Thyroid gland (tissue), 4 donors: ENCODE measurements at regions not wholly inside any gene's neighbourhood (a gene's known extent, or its start where the extent isn't known, plus 50 kb on each side); places are given as distances from the start of the nearest gene placed in this dataset.

Experiments
- DNase-seq, 2 donors: peaks; one replicate each; pipeline ENCODE4 v3.0.0-alpha.2; 2019
- H3K27ac ChIP-seq, 3 donors: fragments of 200-600 bp; sonication (generic); 1 replicate in 2 of 3; 2 replicates in 1 of 3; pipeline ENCODE4 v1.5.1; 2016 to 2019; ENCODE audit warnings: mild to moderate bottlenecking in 1 of 3, moderate library complexity in 1 of 3
- H3K27me3 ChIP-seq: fragments of 200-600 bp; sonication (generic); one replicate; pipeline ENCODE4 v1.5.1; 2019
- H3K36me3 ChIP-seq, 2 donors: fragments of 200-600 bp; sonication (generic); one replicate each; pipeline ENCODE4 v1.5.1; 2016 to 2019
- H3K4me1 ChIP-seq, 2 donors: fragments of 200-600 bp; sonication (generic); one replicate each; pipeline ENCODE4 v1.5.1; 2017 to 2019
- H3K4me3 ChIP-seq, 3 donors: fragments of 200-600 bp; sonication (generic); replicated peaks in 1 of 3; 1 replicate in 2 of 3; 2 replicates in 1 of 3; pipeline ENCODE4 v1.5.1; 2016; ENCODE audit warnings: mild to moderate bottlenecking in 1 of 3
- H3K9me3 ChIP-seq: fragments of 200-600 bp; sonication (generic); one replicate; pipeline ENCODE4 v1.5.1; 2017
- CTCF ChIP-seq, 6 experiments: fragments of 200-600 bp in 3 of 6; fragments of 450-650 bp in 3 of 6; sonication (generic) in 3 of 6; IDR thresholded peaks; one replicate each; pipeline ENCODE4 v1.5.1; 2016 to 2019; ENCODE audit warnings: antibody characterized with exemption in 6 of 6, mild to moderate bottlenecking in 2 of 6, inconsistent platforms in 1 of 6, moderate library complexity in 1 of 6
- POLR2A ChIP-seq, 2 donors: fragments of 450-650 bp; IDR thresholded peaks; one replicate each; pipeline ENCODE4 v1.6.1; 2017; ENCODE audit warnings: antibody characterized with exemption in 2 of 2, mild to moderate bottlenecking in 2 of 2, moderate library complexity in 1 of 2
- WGBS, 2 donors: methylation state at CpG; one replicate each; pipeline ENCODE4 v1.1.5; 2017; 5-methylcytosine and 5-hydroxymethylcytosine counted together
- intact Hi-C: fragments of 100-400 bp; cut with DNase I; formaldehyde crosslinking; loops from one replicate; pipeline ENCODE4 v1.15.1; 2023

GRCh38 chr5:54639621-54640020 is 122.1 kb downstream of the SNX18 start:
- Histone ChIP-seq H3K27ac (no peak overlapping the region), H3K4me1 (peaks cover 32 to 35% of the 10 kb centered on the region in 2 donors), H3K27me3 (no peaks in the 10 kb centered on the region), H3K9me3 (no peaks in the 10 kb centered on the region), H3K36me3 (no peaks in the 10 kb centered on the region), H3K4me3 (no peak overlapping the region)
- 74 to 95% methylated on average over 5 of the region's 5 CpGs for WGBS, 2 donors
- intact Hi-C loops = no loop called here
- no peak for DNase-seq
- no peak for TF ChIP-seq CTCF (IDR thresholded peaks at IDR 0.05)
- no peak for TF ChIP-seq POLR2A (IDR thresholded peaks at IDR 0.05)

- Histone ChIP-seq H3K4me3 (no peak overlapping the region), H3K27ac (peak overlapping the region; percentile 42 to 52 (median 43)), H3K27me3 (no peaks in the 10 kb centered on the region), H3K4me1 (peaks cover 21 to 29% of the 10 kb centered on the region in 2 donors), H3K36me3 (no peaks in the 10 kb centered on the region), H3K9me3 (no peaks in the 10 kb centered on the region)
- intact Hi-C loops = no loop called here
- no peak for TF ChIP-seq CTCF (IDR thresholded peaks at IDR 0.05)
- no peak for TF ChIP-seq POLR2A (IDR thresholded peaks at IDR 0.05)
- DNase-seq = no peak
- WGBS, 2 donors = 70 to 79% methylated on average over 2 of the region's 2 CpGs
These were observed 120.5 kb downstream of the SNX18 start for GRCh38 chr5:54638106-54638505.

GRCh38 chr5:54637654-54638053 is 120.1 kb downstream of the SNX18 start:
- intact Hi-C loops = no loop called here
- Histone ChIP-seq H3K4me1 (peaks cover 21 to 29% of the 10 kb centered on the region in 2 donors), H3K4me3 (no peak overlapping the region), H3K27me3 (no peaks in the 10 kb centered on the region), H3K27ac (peak overlapping the region; percentile 26 to 52 (median 42)), H3K36me3 (no peaks in the 10 kb centered on the region), H3K9me3 (no peaks in the 10 kb centered on the region)
- DNase-seq = peak; percentile 88 to 92
- 24 to 32% methylated on average over 6 of the region's 6 CpGs for WGBS, 2 donors
- TF ChIP-seq CTCF (IDR thresholded peaks at IDR 0.05) = no peak
- no peak for TF ChIP-seq POLR2A (IDR thresholded peaks at IDR 0.05)

GRCh38 chr5:54634089-54634488 is 116.5 kb downstream of the SNX18 start:
- Histone ChIP-seq H3K4me3 (no peak overlapping the region), H3K9me3 (no peaks in the 10 kb centered on the region), H3K4me1 (peaks cover 10 to 15% of the 10 kb centered on the region in 2 donors), H3K27ac (no peak overlapping the region), H3K36me3 (no peaks in the 10 kb centered on the region), H3K27me3 (no peaks in the 10 kb centered on the region)
- DNase-seq = no peak
- no peak for TF ChIP-seq POLR2A (IDR thresholded peaks at IDR 0.05)
- no peak for TF ChIP-seq CTCF (IDR thresholded peaks at IDR 0.05)
- intact Hi-C loops = no loop called here
- WGBS, 2 donors = 93 to 94% methylated on average over 1 of the region's 1 CpG

GRCh38 chr5:54632131-54632701 is 114.7 kb downstream of the SNX18 start:
- H3K27ac ChIP-seq = no peak overlapping the region

More at GRCh38 chr5:54632131-54632701, 114.7 kb downstream of the SNX18 start:
- DNase-seq = no peak
- H3K4me1 ChIP-seq = peaks cover under 1 to 8% of the 10 kb centered on the region in 2 donors
- intact Hi-C loops = no loop called here
- no peaks in the 10 kb centered on the region for H3K36me3 ChIP-seq
- WGBS, 2 donors = 77 to 88% methylated on average over 5 to 6 of the region's 6 CpGs
- no peak overlapping the region for H3K4me3 ChIP-seq
- no peak for TF ChIP-seq POLR2A (IDR thresholded peaks at IDR 0.05)
- no peak for TF ChIP-seq CTCF (IDR thresholded peaks at IDR 0.05)
- no peaks in the 10 kb centered on the region for H3K9me3 ChIP-seq
- H3K27me3 ChIP-seq = no peaks in the 10 kb centered on the region
